Left cardiac atrium (tissue), 4 donors: ENCODE measurements at regions not wholly inside any gene's neighbourhood (a gene's known extent, or its start where the extent isn't known, plus 50 kb on each side); places are given as distances from the start of the nearest gene placed in this dataset.

Experiments used
- ATAC-seq, 2 donors: fragments of 200-7000 bp; cut with Tn5 transposase; one replicate each; pipeline ENCODE4 v1.9.1; 2020; ENCODE audit warnings: mild to moderate bottlenecking in 2 of 2, moderate library complexity in 2 of 2
- DNase-seq: peaks from one replicate; pipeline ENCODE4 v3.0.0-alpha.2; 2020
- intact Hi-C, 2 donors: fragments of 100-400 bp; cut with DNase I; formaldehyde crosslinking; loops; one replicate each; pipeline versions ENCODE4 v1.14.1 to v1.15.1; 2022 to 2023
- donor health status: DM: no; HTN: yes; CAD: no.
- donor health status: DM: no; HTN: yes; CAD: no; lungs with severe emphysema.
- donor health status: DM: yes; HTN: yes; CAD: no.
- donor health status: Dilated cardiomyopathy.

DNA sequence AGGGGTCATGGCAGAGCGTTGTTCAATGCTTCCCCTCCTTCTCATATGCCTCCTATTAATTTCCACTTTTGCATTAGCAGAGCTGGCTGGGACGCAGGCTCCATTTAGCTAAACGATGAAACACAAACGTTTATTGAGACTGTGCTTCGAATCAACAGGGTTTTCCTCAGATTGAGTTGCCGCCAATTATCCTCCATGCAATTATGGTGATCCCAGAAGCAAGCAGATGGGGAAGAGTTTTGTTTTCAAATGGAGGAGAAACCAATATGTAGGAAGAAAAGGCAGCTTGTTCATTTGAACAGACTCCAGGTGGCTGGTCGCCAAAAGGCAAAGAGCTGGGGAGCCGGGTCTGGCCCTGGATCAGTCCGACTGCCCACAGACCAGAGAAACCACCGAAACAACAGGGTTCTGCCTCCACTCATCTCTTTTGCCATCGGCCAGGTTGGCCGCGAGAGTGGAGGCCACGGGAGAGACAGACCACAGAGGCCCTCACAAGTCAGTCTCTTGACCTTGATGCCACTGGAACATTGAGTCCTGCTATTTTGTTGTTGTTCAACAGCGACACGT, 184.8 kb downstream of the GBA3 start:
- no peak for ATAC-seq
- no peak for DNase-seq
- intact Hi-C loops = no loop called here

DNA sequence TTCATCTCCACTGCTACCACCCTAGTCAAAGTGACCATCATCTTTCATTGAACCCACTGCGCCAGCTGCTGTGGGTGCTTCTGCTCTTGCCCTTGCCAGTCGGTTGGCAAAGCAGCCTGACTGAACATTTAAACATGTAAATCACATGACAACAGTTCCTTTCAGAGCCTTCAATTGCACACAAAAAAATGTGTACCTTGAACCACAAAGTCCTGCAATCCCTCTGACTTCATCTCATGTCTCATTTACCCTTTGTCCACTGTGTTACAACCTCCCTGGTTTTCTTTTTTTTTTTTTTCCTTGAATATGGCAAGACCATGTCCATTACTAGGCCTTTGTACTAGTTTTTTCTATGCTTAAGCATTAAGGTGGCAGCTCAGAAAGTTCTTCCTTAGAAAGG, 183.5 kb downstream of the GBA3 start:
- ATAC-seq (no peak), DNase-seq (no peak)
- intact Hi-C loops = no loop called here

DNA sequence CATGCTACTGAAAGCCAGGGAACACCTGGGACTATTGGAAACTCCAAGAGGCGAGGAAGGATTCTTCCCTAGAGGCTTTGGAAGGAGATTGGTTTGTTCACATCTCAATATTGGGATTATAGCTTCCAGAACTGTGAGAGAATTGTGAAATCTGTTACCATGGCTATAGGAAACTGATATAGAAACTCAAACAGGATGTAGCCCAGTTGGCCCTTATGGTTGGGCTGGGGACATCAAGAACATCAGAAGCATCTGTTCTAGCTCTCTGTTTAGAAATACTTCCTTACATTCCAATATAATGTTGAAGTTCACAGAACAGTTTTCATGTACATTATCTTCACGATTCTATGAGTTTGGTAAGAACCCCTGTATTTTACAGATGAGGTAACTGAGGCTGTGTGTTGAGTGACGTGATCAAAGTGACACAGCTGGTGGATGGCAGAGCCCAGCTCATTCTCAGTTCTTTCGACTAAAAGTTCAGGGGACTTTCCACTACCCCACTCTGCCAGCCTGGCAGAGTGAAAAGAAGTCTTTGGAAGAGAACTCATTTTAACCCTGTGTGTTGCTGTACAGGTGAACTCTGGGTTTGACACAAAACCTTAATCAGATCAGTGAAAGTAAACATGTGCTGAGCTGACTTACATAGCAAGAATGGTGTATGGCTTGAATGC, 183.0 kb downstream of the GBA3 start:
- intact Hi-C loops = no loop called here
- DNase-seq (no peak), ATAC-seq (no peak)

DNA sequence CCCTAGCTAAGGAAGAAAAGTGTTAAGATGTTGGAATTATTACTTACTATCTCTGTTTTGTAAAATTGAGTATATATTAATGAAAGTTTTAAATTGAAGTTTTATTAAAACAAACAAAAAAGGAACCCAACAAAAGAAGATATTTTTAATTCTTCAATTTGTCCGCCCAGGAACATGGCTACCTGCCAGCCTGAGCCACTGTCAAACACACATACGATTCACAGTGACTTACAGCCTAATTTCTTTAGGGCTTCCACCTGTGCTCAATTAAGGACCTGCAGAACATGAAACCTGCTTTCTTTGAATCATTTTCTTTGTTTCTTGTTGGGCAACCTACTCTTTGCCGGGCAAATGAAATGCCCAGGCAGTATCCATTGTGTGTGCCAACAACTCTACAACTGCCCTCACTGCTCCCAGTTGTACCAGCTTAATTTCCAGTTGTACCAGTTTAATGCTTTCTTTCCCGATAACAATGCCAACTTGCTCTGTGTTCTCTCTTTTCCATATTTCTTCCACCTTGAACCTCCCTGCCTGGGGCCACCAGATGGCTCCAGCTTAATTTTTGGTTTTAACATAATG, 181.7 kb downstream of the GBA3 start:
- intact Hi-C loops = no loop called here

DNA sequence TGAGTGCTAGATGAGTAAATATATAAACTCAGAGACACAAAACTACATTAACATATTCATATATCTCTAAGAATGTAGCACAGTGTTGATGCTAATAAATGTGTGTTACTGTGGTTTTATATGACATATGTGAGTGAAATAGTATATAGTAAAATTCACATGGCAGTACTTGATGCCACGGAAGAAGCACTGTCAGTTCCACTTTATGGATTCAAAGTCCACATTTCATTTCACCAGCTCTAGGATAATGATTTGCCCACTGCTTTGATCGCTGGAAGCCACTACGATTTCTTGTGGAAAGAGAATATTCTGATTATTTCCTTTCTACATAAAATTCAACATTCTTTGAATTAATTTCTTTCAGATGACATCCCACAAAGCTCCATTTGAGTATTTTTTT, 181.2 kb downstream of the GBA3 start:
- no peak for ATAC-seq
- no peak for DNase-seq
- intact Hi-C loops = no loop called here

More for the DNA sequence above, 181.7 kb downstream of the GBA3 start:
- DNase-seq (no peak), ATAC-seq (no peak)

DNA sequence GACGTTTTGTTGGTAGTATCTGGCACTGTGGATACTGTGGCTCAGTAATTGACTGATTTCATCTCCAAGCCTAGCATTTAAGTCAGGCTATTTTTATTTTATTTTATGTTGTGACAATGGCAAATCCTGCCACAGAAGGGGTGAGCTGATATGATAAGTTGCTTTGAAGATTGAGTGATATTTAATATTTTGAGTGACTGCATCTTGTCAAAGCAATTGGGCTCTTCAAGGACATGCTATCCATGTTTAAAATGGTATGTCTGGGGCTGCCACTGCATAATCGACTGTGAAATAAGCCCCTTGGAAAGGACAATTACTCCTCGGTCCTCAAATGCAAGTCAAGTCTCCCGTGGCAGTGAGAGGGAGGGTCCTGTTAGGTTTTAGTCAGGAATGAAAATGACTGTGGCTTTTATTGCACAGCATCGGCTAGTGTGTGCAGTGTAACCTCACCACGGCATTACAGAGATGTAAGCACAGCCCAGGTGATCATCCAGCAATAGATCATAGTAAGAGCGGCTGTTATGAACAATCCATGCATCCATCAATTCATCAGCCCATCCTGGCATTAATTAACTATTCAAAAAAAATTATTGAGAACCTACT, 178.2 kb downstream of the GBA3 start:
- intact Hi-C loops = no loop called here
- DNase-seq (no peak), ATAC-seq (no peak)

DNA sequence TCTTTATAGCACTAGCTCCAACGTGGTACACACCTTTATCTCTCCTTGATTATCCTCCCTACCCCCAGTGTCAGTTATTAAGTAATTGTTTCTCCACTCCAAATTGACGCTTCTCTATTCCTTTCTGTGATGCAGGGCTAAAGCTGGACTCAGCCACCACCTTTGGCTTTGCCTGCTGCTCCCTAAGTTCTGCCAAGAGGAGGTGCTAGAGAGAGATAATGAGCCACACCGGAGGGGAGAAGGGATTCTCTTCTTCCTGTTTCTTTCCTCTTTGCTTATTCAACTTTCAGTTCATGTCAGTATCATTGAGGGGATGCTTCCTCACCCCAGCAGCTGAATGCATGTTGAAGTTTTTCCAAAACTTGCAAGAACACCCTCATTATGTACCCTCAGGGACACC, 176.5 kb downstream of the GBA3 start:
- ATAC-seq = no peak
- DNase-seq = no peak
- intact Hi-C loops = no loop called here
